CD4-positive, CD25-positive, alpha-beta regulatory T cell (primary cell): ENCODE measurements at regions not wholly inside any gene's neighbourhood (a gene's known extent, or its start where the extent isn't known, plus 50 kb on each side); places are given as distances from the start of the nearest gene placed in this dataset.

Experiments
- ATAC-seq, 2 donors: fragments of 150-1000 bp; cut with Tn5 transposase; one replicate each; pipeline ENCODE4 v1.10.0; 2021; ENCODE audit warnings: low read depth in 2 of 2, moderate number of reproducible peaks in 2 of 2, moderate library complexity in 1 of 2
- DNase-seq, 3 donors: peaks; one replicate each; pipeline versions ENCODE4 v3.0.0 to v3.0.0-alpha.2; 2012 to 2022; ENCODE audit warnings: mixed read lengths in 1 of 3
- H3K27ac ChIP-seq: one replicate; pipeline ENCODE4 v1.7.0; 2013; ENCODE audit warnings: mild to moderate bottlenecking, low read length; ENCODE audit not compliant: insufficient read depth, poor library complexity, severe bottlenecking
- H3K27me3 ChIP-seq: one replicate; pipeline ENCODE4 v1.7.0; 2013; ENCODE audit warnings: low read length; ENCODE audit not compliant: control insufficient read depth, insufficient read depth
- H3K36me3 ChIP-seq: one replicate; pipeline ENCODE4 v1.7.0; 2013; ENCODE audit warnings: mild to moderate bottlenecking, low read length, moderate library complexity; ENCODE audit not compliant: control insufficient read depth, insufficient read depth
- H3K4me1 ChIP-seq: 2 replicates; pipeline ENCODE4 v1.7.0; 2013; ENCODE audit warnings: mild to moderate bottlenecking, low read length; ENCODE audit not compliant: insufficient read depth, control insufficient read depth, poor library complexity, severe bottlenecking
- H3K4me3 ChIP-seq: one replicate; pipeline ENCODE4 v1.7.0; 2013; ENCODE audit warnings: low read depth, mild to moderate bottlenecking, low read length, moderate library complexity
- H3K9me3 ChIP-seq, 2 experiments: 1 replicate in 1 of 2; 2 replicates in 1 of 2; pipeline ENCODE4 v1.7.0; 2013; ENCODE audit warnings: low read length in 2 of 2, mild to moderate bottlenecking in 1 of 2, moderate library complexity in 1 of 2; ENCODE audit not compliant: control insufficient read depth in 2 of 2
- H3K27ac Mint-ChIP-seq, 3 donors: one replicate each; pipeline ENCODE4 v1.8.0; 2020 to 2022; ENCODE audit warnings: mild to moderate bottlenecking in 3 of 3, mixed read lengths in 3 of 3, moderate library complexity in 2 of 3
- H3K27me3 Mint-ChIP-seq: one replicate; pipeline ENCODE4 v1.8.0; 2022; ENCODE audit warnings: mild to moderate bottlenecking, mixed read lengths
- H3K36me3 Mint-ChIP-seq: one replicate; pipeline ENCODE4 v1.8.0; 2020; ENCODE audit warnings: mixed read lengths
- H3K4me1 Mint-ChIP-seq, 4 donors: one replicate each; pipeline ENCODE4 v1.8.0; 2020 to 2022; ENCODE audit warnings: mixed read lengths in 4 of 4, mild to moderate bottlenecking in 1 of 4
- H3K4me3 Mint-ChIP-seq, 4 donors: one replicate each; pipeline ENCODE4 v1.8.0; 2020 to 2022; ENCODE audit warnings: mild to moderate bottlenecking in 4 of 4, mixed read lengths in 4 of 4, moderate library complexity in 3 of 4
- H3K9me3 Mint-ChIP-seq, 7 donors: one replicate each; pipeline ENCODE4 v1.8.0; 2020 to 2022; ENCODE audit warnings: mixed read lengths in 7 of 7, mild to moderate bottlenecking in 3 of 7, moderate library complexity in 2 of 7

- Histone ChIP-seq H3K9me3 (no peaks in the 10 kb centered on the region), H3K27me3 (no peaks in the 10 kb centered on the region), H3K4me1 (no peaks in the 10 kb centered on the region), H3K36me3 (no peaks in the 10 kb centered on the region), H3K4me3 (no peak overlapping the region), H3K27ac (no peak overlapping the region)
- Mint-ChIP-seq H3K27ac (no peak overlapping the region), H3K4me3 (no peak overlapping the region), H3K9me3 (no peaks in the 10 kb centered on the region), H3K36me3 (no peaks in the 10 kb centered on the region), H3K27me3 (no peaks in the 10 kb centered on the region), H3K4me1 (peaks cover 4 to 25% (median 13%) of the 10 kb centered on the region in 4 donors)
- ATAC-seq (no peak), DNase-seq (no peak)
These were observed 114.5 kb downstream of the FOXB1 start for GRCh38 chr15:60118626-60119025.

- Mint-ChIP-seq H3K4me1 (peaks cover 6 to 26% (median 14%) of the 10 kb centered on the region in 4 donors), H3K36me3 (no peaks in the 10 kb centered on the region), H3K4me3 (no peak overlapping the region), H3K27me3 (no peaks in the 10 kb centered on the region), H3K9me3 (no peaks in the 10 kb centered on the region), H3K27ac (no peak overlapping the region)
- no peak for ATAC-seq
- Histone ChIP-seq H3K4me3 (no peak overlapping the region), H3K4me1 (no peaks in the 10 kb centered on the region), H3K27ac (no peak overlapping the region), H3K27me3 (no peaks in the 10 kb centered on the region), H3K36me3 (no peaks in the 10 kb centered on the region), H3K9me3 (no peaks in the 10 kb centered on the region)
- DNase-seq, result no peak
These were observed 115.0 kb downstream of the FOXB1 start for GRCh38 chr15:60119101-60119500.

GRCh38 chr15:60120100-60120499 lies 116.0 kb downstream of the FOXB1 start:
- no peak overlapping the region for H3K27ac ChIP-seq
- peaks cover 6% of the 10 kb centered on the region for H3K4me1 ChIP-seq
- DNase-seq (peak in 1 of 3 donors; percentile 9), ATAC-seq (no peak)
- H3K27me3 Mint-ChIP-seq, result no peaks in the 10 kb centered on the region
- no peaks in the 10 kb centered on the region for H3K9me3 Mint-ChIP-seq
- H3K4me3 Mint-ChIP-seq, result no peak overlapping the region
- no peaks in the 10 kb centered on the region for H3K36me3 Mint-ChIP-seq
- no peak overlapping the region for H3K4me3 ChIP-seq
- peaks cover 7 to 36% (median 21%) of the 10 kb centered on the region in 4 donors for H3K4me1 Mint-ChIP-seq
- H3K27me3 ChIP-seq, result no peaks in the 10 kb centered on the region
- H3K9me3 ChIP-seq, result no peaks in the 10 kb centered on the region
- no peaks in the 10 kb centered on the region for H3K36me3 ChIP-seq
- H3K27ac Mint-ChIP-seq, result peak overlapping the region in 1 of 3 donors; percentile 37

GRCh38 chr15:60121845-60122244 lies 117.7 kb downstream of the FOXB1 start:
- Mint-ChIP-seq H3K4me3 (peak overlapping the region in 1 of 4 donors; percentile 38), H3K4me1 (peaks cover 12 to 47% (median 30%) of the 10 kb centered on the region in 4 donors), H3K27me3 (no peaks in the 10 kb centered on the region), H3K27ac (peak overlapping the region in 1 of 3 donors; percentile 67), H3K9me3 (no peaks in the 10 kb centered on the region), H3K36me3 (no peaks in the 10 kb centered on the region)
- no peaks in the 10 kb centered on the region for H3K9me3 ChIP-seq
- no peak for ATAC-seq
- DNase-seq, result peak in 1 of 3 donors; percentile 58
- no peaks in the 10 kb centered on the region for H3K27me3 ChIP-seq
- no peaks in the 10 kb centered on the region for H3K36me3 ChIP-seq
- no peak overlapping the region for H3K4me3 ChIP-seq
- no peak overlapping the region for H3K27ac ChIP-seq
- peaks cover 8% of the 10 kb centered on the region for H3K4me1 ChIP-seq

- Histone ChIP-seq H3K36me3 (no peaks in the 10 kb centered on the region), H3K4me3 (no peak overlapping the region), H3K27me3 (no peaks in the 10 kb centered on the region), H3K27ac (no peak overlapping the region), H3K4me1 (peaks cover 9% of the 10 kb centered on the region), H3K9me3 (no peaks in the 10 kb centered on the region)
- Mint-ChIP-seq H3K4me1 (peaks cover 16 to 56% (median 38%) of the 10 kb centered on the region in 4 donors), H3K27me3 (peaks cover 4% of the 10 kb centered on the region), H3K27ac (no peak overlapping the region), H3K9me3 (no peaks in the 10 kb centered on the region), H3K4me3 (peak overlapping the region in 1 of 4 donors; percentile 38), H3K36me3 (no peaks in the 10 kb centered on the region)
- DNase-seq (no peak), ATAC-seq (no peak)
These were observed 118.6 kb downstream of the FOXB1 start for GRCh38 chr15:60122691-60123090.

- H3K27me3 Mint-ChIP-seq, result peaks cover 4% of the 10 kb centered on the region
- peak overlapping the region in 1 of 3 donors; percentile 21 for H3K27ac Mint-ChIP-seq
- Histone ChIP-seq H3K27me3 (no peaks in the 10 kb centered on the region), H3K9me3 (no peaks in the 10 kb centered on the region), H3K36me3 (no peaks in the 10 kb centered on the region), H3K27ac (no peak overlapping the region), H3K4me3 (peak overlapping the region; percentile 9), H3K4me1 (peaks cover 23% of the 10 kb centered on the region)
- H3K36me3 Mint-ChIP-seq, result no peaks in the 10 kb centered on the region
- peaks cover 22 to 63% (median 52%) of the 10 kb centered on the region in 4 donors for H3K4me1 Mint-ChIP-seq
- H3K4me3 Mint-ChIP-seq, result peak overlapping the region in 3 of 4 donors; percentile 5 to 67 (median 39)
- DNase-seq (peak in 1 of 3 donors; percentile 35), ATAC-seq (no peak)
- H3K9me3 Mint-ChIP-seq, result no peaks in the 10 kb centered on the region
These were observed 120.5 kb downstream of the FOXB1 start for GRCh38 chr15:60124460-60125070.

GRCh38 chr15:60125334-60125733 lies 121.2 kb downstream of the FOXB1 start:
- Histone ChIP-seq H3K9me3 (no peaks in the 10 kb centered on the region), H3K4me3 (no peak overlapping the region), H3K27me3 (no peaks in the 10 kb centered on the region), H3K36me3 (no peaks in the 10 kb centered on the region), H3K27ac (no peak overlapping the region), H3K4me1 (peaks cover 23% of the 10 kb centered on the region)
- H3K36me3 Mint-ChIP-seq, result no peaks in the 10 kb centered on the region
- H3K27ac Mint-ChIP-seq, result no peak overlapping the region
- H3K9me3 Mint-ChIP-seq, result no peaks in the 10 kb centered on the region
- H3K27me3 Mint-ChIP-seq, result peaks cover 4% of the 10 kb centered on the region
- peaks cover 17 to 56% (median 49%) of the 10 kb centered on the region in 4 donors for H3K4me1 Mint-ChIP-seq
- DNase-seq (no peak), ATAC-seq (no peak)
- peak overlapping the region in 3 of 4 donors; percentile 17 to 67 (median 39) for H3K4me3 Mint-ChIP-seq

GRCh38 chr15:60126200-60126599 lies 122.1 kb downstream of the FOXB1 start:
- peak overlapping the region; percentile 44 to 93 (median 78) for H3K4me3 Mint-ChIP-seq
- no peak overlapping the region for H3K4me3 ChIP-seq
- H3K9me3 ChIP-seq, result no peaks in the 10 kb centered on the region
- peaks cover 4% of the 10 kb centered on the region for H3K27me3 Mint-ChIP-seq
- H3K36me3 Mint-ChIP-seq, result no peaks in the 10 kb centered on the region
- no peaks in the 10 kb centered on the region for H3K27me3 ChIP-seq
- no peaks in the 10 kb centered on the region for H3K36me3 ChIP-seq
- no peak for ATAC-seq
- H3K27ac Mint-ChIP-seq, result peak overlapping the region; percentile 93 to 97 (median 96)
- H3K9me3 Mint-ChIP-seq, result no peaks in the 10 kb centered on the region
- DNase-seq, result no peak
- no peak overlapping the region for H3K27ac ChIP-seq
- peaks cover 23% of the 10 kb centered on the region for H3K4me1 ChIP-seq
- H3K4me1 Mint-ChIP-seq, result peaks cover 17 to 53% (median 46%) of the 10 kb centered on the region in 4 donors
